WTC11 (cell line): ENCODE measurements at regions not wholly inside any gene's neighbourhood (a gene's known extent, or its start where the extent isn't known, plus 50 kb on each side); places are given as distances from the start of the nearest gene placed in this dataset.

ENCODE experiments used
- ATAC-seq: fragments of 200-7000 bp; cut with Tn5 transposase; 2 replicates; pipeline ENCODE4 v1.10.0; 2021; ENCODE audit warnings: mild to moderate bottlenecking, moderate library complexity
- CTCF ChIA-PET: fragments of 300-600 bp; sonication (Branson Sonifier 250); formaldehyde crosslinking; loops from one replicate; lab custom pipeline; 2021; ENCODE audit warnings: antibody characterized with exemption; lab: Charles Lee
- POLR2A ChIA-PET: fragments of 350-600 bp; sonication (Branson Sonifier 250); formaldehyde crosslinking; loops from one replicate; lab custom pipeline; 2021; ENCODE audit warnings: antibody characterized with exemption; lab: Charles Lee
- DNase-seq: peaks from one replicate; pipeline ENCODE4 v3.0.0; 2021; ENCODE audit warnings: low spot score
- H3K27ac Mint-ChIP-seq: 2 replicates; pipeline ENCODE4 v1.8.0; 2021; ENCODE audit warnings: mixed read lengths
- H3K27me3 Mint-ChIP-seq: 2 replicates; pipeline ENCODE4 v1.8.0; 2021; ENCODE audit warnings: low read depth, mild to moderate bottlenecking, moderate library complexity, mixed read lengths
- H3K36me3 Mint-ChIP-seq: 2 replicates; pipeline ENCODE4 v1.8.0; 2021; ENCODE audit warnings: mixed read lengths
- H3K4me1 Mint-ChIP-seq: 2 replicates; pipeline ENCODE4 v1.8.0; 2022; ENCODE audit warnings: mixed read lengths
- H3K4me3 Mint-ChIP-seq: 2 replicates; pipeline ENCODE4 v1.8.0; 2021; ENCODE audit warnings: mild to moderate bottlenecking, moderate library complexity, mixed read lengths
- H3K9me3 Mint-ChIP-seq: 2 replicates; pipeline ENCODE4 v1.8.0; 2021; ENCODE audit warnings: mixed read lengths
- CREM ChIP-seq: sonication (generic); formaldehyde crosslinking; IDR thresholded peaks from 2 replicates; pipeline ENCODE4 v1.8.1; 2022; ENCODE audit warnings: mild to moderate bottlenecking, missing genetic modification reagents, moderate library complexity
- FOXP1 ChIP-seq: sonication (generic); formaldehyde crosslinking; IDR thresholded peaks from 2 replicates; pipeline ENCODE4 v1.8.0; 2022; ENCODE audit warnings: missing genetic modification reagents, mild to moderate bottlenecking, moderate library complexity, borderline replicate concordance
- IRF2 ChIP-seq: sonication (generic); formaldehyde crosslinking; IDR thresholded peaks from 2 replicates; pipeline ENCODE4 v1.8.0; 2022; ENCODE audit warnings: low read depth, missing genetic modification reagents, borderline replicate concordance
- MYBL2 ChIP-seq: sonication (generic); formaldehyde crosslinking; IDR thresholded peaks from 2 replicates; pipeline ENCODE4 v1.8.1; 2023; ENCODE audit warnings: mild to moderate bottlenecking, moderate library complexity, missing genetic modification reagents
- NFYB ChIP-seq: sonication (generic); formaldehyde crosslinking; conservative IDR thresholded peaks from 2 replicates; pipeline ENCODE4 v1.8.0; 2022; ENCODE audit warnings: low read depth, missing genetic modification reagents
- PRRX2 ChIP-seq: fragments of 250-450 bp; sonication (Bioruptor Pico); IDR thresholded peaks from 2 replicates; pipeline ENCODE4 v1.8.0; 2021; ENCODE audit warnings: mild to moderate bottlenecking
- ZBTB21 ChIP-seq: sonication (generic); formaldehyde crosslinking; IDR thresholded peaks from 2 replicates; pipeline ENCODE4 v1.8.1; 2023; ENCODE audit warnings: mild to moderate bottlenecking, missing genetic modification reagents, borderline replicate concordance
- ZNF671 ChIP-seq: fragments of 250-450 bp; sonication (Bioruptor Pico); IDR thresholded peaks from 2 replicates; pipeline ENCODE4 v1.8.0; 2021; ENCODE audit warnings: mild to moderate bottlenecking
- TF ChIP-seq, protein P1 (sequence below): sonication (generic); formaldehyde crosslinking; conservative IDR thresholded peaks from 2 replicates; pipeline ENCODE4 v1.8.1; 2022; ENCODE audit warnings: mild to moderate bottlenecking, missing genetic modification reagents
- TF ChIP-seq, protein P2 (sequence below): sonication (generic); formaldehyde crosslinking; IDR thresholded peaks from 2 replicates; pipeline ENCODE4 v1.8.1; 2023; ENCODE audit warnings: mild to moderate bottlenecking, missing genetic modification reagents, borderline replicate concordance
- TF ChIP-seq, protein P3 (sequence below): sonication (generic); formaldehyde crosslinking; IDR thresholded peaks from 2 replicates; pipeline ENCODE4 v1.8.1; 2023; ENCODE audit warnings: mild to moderate bottlenecking, moderate library complexity, missing genetic modification reagents
- TF ChIP-seq, protein P4 (sequence below): fragments of 250-450 bp; sonication (Bioruptor Pico); IDR thresholded peaks from 2 replicates; pipeline ENCODE4 v1.9.0; 2021; ENCODE audit warnings: mild to moderate bottlenecking
- TF ChIP-seq, protein P5 (sequence below): sonication (generic); formaldehyde crosslinking; IDR thresholded peaks from 2 replicates; pipeline ENCODE4 v1.8.0; 2022; ENCODE audit warnings: missing genetic modification reagents
- TF ChIP-seq, protein P6 (sequence below): sonication (generic); formaldehyde crosslinking; IDR thresholded peaks from 2 replicates; pipeline ENCODE4 v1.8.1; 2023; ENCODE audit warnings: mild to moderate bottlenecking, missing genetic modification reagents
- TF ChIP-seq, protein P7 (sequence below): fragments of 250-450 bp; sonication (Bioruptor Pico); IDR thresholded peaks from 2 replicates; pipeline ENCODE4 v2.1.2; 2022; ENCODE audit warnings: mild to moderate bottlenecking, moderate library complexity

DNA sequence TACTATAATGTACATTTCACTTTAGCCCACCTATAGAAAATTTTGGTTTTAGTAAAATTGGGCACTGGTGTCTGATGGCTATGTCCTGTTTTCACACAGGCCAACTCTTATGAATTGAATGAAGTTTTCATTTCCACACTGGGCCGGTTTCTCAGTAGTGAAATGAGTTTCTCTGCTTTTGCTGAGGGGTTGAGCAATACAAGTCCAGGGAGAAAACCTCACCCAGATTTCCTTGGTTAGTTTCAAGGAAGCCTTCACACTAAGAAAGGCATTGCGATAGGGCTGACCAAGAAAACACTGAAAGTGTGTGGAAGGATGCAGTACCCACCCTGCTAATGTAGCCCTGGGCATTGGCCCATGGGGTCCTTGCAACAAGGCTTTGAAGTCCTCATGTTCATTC is 331.5 kb upstream of the CFAP20DC start:
- TF ChIP-seq ZNF671 (CRISPR knock-in tag) (no peak), ZBTB21 (CRISPR knock-in tag) (no peak), NFYB (CRISPR knock-in tag) (no peak), IRF2 (CRISPR knock-in tag) (no peak), PRRX2 (CRISPR knock-in tag) (no peak), CREM (no peak), MYBL2 (CRISPR knock-in tag) (no peak), FOXP1 (CRISPR knock-in tag) (no peak)
- TF ChIP-seq, protein P1, sequence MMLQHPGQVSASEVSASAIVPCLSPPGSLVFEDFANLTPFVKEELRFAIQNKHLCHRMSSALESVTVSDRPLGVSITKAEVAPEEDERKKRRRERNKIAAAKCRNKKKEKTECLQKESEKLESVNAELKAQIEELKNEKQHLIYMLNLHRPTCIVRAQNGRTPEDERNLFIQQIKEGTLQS (CRISPR knock-in tag): no peak
- TF ChIP-seq, protein P2, sequence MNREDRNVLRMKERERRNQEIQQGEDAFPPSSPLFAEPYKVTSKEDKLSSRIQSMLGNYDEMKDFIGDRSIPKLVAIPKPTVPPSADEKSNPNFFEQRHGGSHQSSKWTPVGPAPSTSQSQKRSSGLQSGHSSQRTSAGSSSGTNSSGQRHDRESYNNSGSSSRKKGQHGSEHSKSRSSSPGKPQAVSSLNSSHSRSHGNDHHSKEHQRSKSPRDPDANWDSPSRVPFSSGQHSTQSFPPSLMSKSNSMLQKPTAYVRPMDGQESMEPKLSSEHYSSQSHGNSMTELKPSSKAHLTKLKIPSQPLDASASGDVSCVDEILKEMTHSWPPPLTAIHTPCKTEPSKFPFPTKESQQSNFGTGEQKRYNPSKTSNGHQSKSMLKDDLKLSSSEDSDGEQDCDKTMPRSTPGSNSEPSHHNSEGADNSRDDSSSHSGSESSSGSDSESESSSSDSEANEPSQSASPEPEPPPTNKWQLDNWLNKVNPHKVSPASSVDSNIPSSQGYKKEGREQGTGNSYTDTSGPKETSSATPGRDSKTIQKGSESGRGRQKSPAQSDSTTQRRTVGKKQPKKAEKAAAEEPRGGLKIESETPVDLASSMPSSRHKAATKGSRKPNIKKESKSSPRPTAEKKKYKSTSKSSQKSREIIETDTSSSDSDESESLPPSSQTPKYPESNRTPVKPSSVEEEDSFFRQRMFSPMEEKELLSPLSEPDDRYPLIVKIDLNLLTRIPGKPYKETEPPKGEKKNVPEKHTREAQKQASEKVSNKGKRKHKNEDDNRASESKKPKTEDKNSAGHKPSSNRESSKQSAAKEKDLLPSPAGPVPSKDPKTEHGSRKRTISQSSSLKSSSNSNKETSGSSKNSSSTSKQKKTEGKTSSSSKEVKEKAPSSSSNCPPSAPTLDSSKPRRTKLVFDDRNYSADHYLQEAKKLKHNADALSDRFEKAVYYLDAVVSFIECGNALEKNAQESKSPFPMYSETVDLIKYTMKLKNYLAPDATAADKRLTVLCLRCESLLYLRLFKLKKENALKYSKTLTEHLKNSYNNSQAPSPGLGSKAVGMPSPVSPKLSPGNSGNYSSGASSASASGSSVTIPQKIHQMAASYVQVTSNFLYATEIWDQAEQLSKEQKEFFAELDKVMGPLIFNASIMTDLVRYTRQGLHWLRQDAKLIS (CRISPR knock-in tag): no peak
- TF ChIP-seq, protein P3, sequence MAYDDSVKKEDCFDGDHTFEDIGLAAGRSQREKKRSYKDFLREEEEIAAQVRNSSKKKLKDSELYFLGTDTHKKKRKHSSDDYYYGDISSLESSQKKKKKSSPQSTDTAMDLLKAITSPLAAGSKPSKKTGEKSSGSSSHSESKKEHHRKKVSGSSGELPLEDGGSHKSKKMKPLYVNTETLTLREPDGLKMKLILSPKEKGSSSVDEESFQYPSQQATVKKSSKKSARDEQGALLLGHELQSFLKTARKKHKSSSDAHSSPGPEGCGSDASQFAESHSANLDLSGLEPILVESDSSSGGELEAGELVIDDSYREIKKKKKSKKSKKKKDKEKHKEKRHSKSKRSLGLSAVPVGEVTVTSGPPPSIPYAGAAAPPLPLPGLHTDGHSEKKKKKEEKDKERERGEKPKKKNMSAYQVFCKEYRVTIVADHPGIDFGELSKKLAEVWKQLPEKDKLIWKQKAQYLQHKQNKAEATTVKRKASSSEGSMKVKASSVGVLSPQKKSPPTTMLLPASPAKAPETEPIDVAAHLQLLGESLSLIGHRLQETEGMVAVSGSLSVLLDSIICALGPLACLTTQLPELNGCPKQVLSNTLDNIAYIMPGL: no peak
- TF ChIP-seq, protein P4, sequence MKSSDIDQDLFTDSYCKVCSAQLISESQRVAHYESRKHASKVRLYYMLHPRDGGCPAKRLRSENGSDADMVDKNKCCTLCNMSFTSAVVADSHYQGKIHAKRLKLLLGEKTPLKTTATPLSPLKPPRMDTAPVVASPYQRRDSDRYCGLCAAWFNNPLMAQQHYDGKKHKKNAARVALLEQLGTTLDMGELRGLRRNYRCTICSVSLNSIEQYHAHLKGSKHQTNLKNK (CRISPR knock-in tag): no peak
- TF ChIP-seq, protein P5, sequence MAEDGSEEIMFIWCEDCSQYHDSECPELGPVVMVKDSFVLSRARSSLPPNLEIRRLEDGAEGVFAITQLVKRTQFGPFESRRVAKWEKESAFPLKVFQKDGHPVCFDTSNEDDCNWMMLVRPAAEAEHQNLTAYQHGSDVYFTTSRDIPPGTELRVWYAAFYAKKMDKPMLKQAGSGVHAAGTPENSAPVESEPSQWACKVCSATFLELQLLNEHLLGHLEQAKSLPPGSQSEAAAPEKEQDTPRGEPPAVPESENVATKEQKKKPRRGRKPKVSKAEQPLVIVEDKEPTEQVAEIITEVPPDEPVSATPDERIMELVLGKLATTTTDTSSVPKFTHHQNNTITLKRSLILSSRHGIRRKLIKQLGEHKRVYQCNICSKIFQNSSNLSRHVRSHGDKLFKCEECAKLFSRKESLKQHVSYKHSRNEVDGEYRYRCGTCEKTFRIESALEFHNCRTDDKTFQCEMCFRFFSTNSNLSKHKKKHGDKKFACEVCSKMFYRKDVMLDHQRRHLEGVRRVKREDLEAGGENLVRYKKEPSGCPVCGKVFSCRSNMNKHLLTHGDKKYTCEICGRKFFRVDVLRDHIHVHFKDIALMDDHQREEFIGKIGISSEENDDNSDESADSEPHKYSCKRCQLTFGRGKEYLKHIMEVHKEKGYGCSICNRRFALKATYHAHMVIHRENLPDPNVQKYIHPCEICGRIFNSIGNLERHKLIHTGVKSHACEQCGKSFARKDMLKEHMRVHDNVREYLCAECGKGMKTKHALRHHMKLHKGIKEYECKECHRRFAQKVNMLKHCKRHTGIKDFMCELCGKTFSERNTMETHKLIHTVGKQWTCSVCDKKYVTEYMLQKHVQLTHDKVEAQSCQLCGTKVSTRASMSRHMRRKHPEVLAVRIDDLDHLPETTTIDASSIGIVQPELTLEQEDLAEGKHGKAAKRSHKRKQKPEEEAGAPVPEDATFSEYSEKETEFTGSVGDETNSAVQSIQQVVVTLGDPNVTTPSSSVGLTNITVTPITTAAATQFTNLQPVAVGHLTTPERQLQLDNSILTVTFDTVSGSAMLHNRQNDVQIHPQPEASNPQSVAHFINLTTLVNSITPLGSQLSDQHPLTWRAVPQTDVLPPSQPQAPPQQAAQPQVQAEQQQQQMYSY (CRISPR knock-in tag): no peak
- TF ChIP-seq, protein P6, sequence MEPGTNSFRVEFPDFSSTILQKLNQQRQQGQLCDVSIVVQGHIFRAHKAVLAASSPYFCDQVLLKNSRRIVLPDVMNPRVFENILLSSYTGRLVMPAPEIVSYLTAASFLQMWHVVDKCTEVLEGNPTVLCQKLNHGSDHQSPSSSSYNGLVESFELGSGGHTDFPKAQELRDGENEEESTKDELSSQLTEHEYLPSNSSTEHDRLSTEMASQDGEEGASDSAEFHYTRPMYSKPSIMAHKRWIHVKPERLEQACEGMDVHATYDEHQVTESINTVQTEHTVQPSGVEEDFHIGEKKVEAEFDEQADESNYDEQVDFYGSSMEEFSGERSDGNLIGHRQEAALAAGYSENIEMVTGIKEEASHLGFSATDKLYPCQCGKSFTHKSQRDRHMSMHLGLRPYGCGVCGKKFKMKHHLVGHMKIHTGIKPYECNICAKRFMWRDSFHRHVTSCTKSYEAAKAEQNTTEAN (CRISPR knock-in tag): no peak
- TF ChIP-seq, protein P7, sequence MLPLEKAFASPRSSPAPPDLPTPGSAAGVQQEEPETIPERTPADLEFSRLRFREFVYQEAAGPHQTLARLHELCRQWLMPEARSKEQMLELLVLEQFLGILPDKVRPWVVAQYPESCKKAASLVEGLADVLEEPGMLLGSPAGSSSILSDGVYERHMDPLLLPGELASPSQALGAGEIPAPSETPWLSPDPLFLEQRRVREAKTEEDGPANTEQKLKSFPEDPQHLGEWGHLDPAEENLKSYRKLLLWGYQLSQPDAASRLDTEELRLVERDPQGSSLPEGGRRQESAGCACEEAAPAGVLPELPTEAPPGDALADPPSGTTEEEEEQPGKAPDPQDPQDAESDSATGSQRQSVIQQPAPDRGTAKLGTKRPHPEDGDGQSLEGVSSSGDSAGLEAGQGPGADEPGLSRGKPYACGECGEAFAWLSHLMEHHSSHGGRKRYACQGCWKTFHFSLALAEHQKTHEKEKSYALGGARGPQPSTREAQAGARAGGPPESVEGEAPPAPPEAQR (CRISPR knock-in tag): no peak
- no peaks in the 10 kb centered on the region for H3K36me3 Mint-ChIP-seq
- DNase-seq (no peak), ATAC-seq (no peak)
- no peaks in the 10 kb centered on the region for H3K4me1 Mint-ChIP-seq
- H3K9me3 Mint-ChIP-seq: no peaks in the 10 kb centered on the region
- H3K4me3 Mint-ChIP-seq: no peak overlapping the region
- H3K27me3 Mint-ChIP-seq: no peaks in the 10 kb centered on the region; the same call in 1 of the 2 replicates
- POLR2A ChIA-PET: no interaction called here
- H3K27ac Mint-ChIP-seq: no peak overlapping the region
- CTCF ChIA-PET: no interaction called here
